ENCODE measurements at regions not wholly inside any gene's neighbourhood (a gene's known extent, or its start where the extent isn't known, plus 50 kb on each side); places are given as distances from the start of the nearest gene placed in this dataset.
A peak's percentile ranks its signal among the peaks of the same experiment; 100 is the strongest.
"Not testable (repeated sequence)": the region's sequence is repeated elsewhere in the genome, so short reads cannot be mapped to it uniquely, and the experiment has no call there.

DNA sequence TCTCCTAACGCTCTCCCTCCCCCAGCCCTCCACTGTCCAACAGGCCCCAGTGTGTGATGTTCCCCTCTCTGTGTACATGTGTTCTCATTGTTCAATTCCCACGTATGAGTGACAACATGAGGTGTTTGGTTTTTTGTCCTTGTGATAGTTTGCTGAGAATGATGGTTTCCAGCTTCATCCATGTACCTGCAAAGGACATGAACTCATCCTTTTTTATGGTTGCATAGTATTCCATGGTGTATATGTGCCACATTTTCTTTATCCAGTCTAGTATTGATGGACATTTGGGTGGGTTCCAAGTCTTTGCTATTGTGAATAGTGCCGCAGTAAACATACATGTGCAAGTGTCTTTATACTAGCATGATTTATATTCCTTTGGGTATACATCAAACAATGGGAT lies 347.4 kb downstream of the MAGEE1 start:
- not testable (repeated sequence) for H3K9me3 ChIP-seq (replicated peaks; ENCODE audit: control insufficient read depth, low read depth, low read length); H3K27me3 ChIP-seq (ENCODE audit: control insufficient read depth, insufficient read depth, low read length); H3K36me3 ChIP-seq (ENCODE audit: control insufficient read depth, insufficient read depth, low read length); DNase-seq; H3K27ac ChIP-seq (ENCODE audit: low read length); H3K4me3 ChIP-seq (ENCODE audit: low read length); H3K4me1 ChIP-seq (ENCODE audit: control insufficient read depth, insufficient read depth, low read length)
- 40% methylated on average over 1 of the region's 3 CpGs for WGBS (ENCODE audit: insufficient coverage)

DNA sequence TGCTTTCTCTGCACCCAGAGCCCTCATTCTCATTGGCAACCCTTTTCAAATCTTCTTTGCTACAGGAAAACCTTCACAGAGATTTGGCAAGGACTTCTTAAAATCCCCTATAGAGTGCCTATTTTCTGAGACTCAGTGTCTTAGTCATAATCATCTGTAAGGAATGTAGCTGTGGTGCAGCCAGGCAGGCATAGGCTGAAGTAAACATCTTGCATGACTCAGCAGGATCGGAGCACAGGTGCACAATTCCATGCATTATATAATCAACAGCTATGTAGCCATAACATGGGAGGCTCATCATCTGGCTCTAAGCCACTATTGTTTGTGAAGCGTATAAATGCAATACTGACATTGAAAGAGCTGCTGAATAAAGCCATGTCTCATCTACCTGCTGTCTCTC lies 368.8 kb downstream of the MAGEE1 start:
- Histone ChIP-seq H3K36me3 (ENCODE audit: control insufficient read depth, insufficient read depth, low read length) (no peaks in the 10 kb centered on the region), H3K27me3 (ENCODE audit: control insufficient read depth, insufficient read depth, low read length) (no peaks in the 10 kb centered on the region), H3K27ac (ENCODE audit: low read length) (no peak overlapping the region), H3K4me3 (ENCODE audit: low read length) (no peak overlapping the region), H3K4me1 (ENCODE audit: control insufficient read depth, insufficient read depth, low read length) (no peaks in the 10 kb centered on the region), H3K9me3 (replicated peaks; ENCODE audit: control insufficient read depth, low read depth, low read length) (no peaks in the 10 kb centered on the region)
- no CpG with 5 or more reads among the region's 2 CpGs for WGBS (ENCODE audit: insufficient coverage)
- peak; percentile 12 for DNase-seq

DNA sequence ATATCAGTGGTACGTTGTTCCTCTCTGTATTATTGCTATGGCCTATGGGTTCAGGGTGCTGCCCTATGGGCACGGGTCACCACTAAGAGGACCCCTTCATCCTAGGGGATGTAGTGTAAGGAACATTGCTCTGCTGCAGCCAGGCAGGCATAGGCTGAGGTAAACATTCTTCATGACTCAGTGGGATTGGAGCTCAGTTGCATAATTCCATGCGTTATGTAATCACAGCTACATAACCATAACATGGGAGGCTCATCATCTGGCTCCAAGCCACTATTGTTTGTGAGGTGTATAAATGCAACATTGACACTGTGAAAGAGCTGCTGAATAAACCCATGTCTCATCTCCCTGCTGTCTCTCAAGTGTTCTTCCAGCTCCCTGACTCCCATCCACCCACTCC lies 375.2 kb downstream of the MAGEE1 start:
- 55% methylated on average over 2 of the region's 3 CpGs for WGBS (ENCODE audit: insufficient coverage)
- no peak overlapping the region for H3K4me3 ChIP-seq (ENCODE audit: low read length)
- H3K27ac ChIP-seq (ENCODE audit: low read length): no peak overlapping the region
- no peaks in the 10 kb centered on the region for H3K36me3 ChIP-seq (ENCODE audit: control insufficient read depth, insufficient read depth, low read length)
- H3K4me1 ChIP-seq (ENCODE audit: control insufficient read depth, insufficient read depth, low read length): no peaks in the 10 kb centered on the region
- H3K27me3 ChIP-seq (ENCODE audit: control insufficient read depth, insufficient read depth, low read length): no peaks in the 10 kb centered on the region
- DNase-seq: peak; percentile 84
- no peaks in the 10 kb centered on the region for H3K9me3 ChIP-seq (replicated peaks; ENCODE audit: control insufficient read depth, low read depth, low read length)

DNA sequence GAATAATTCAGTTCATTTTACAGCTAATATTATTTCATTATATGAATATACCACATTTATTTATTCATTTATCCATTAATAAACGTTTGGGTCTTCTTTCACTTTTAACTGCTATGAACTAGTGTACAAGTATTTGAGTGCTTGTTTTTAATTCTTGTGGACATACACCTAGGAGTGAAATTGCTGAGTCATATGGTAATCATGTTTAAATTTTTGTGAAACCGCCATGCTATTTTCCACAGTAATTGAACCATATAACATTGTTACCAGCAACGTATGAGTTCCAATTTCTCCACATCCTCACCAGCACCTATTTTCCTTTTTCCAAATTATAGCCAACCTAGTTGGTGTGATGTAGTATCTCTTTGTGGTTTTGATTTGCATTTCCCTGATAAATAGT lies 388.2 kb downstream of the MAGEE1 start:
- H3K27ac ChIP-seq (ENCODE audit: low read length): no peak overlapping the region
- no peak for DNase-seq
- no peak overlapping the region for H3K4me3 ChIP-seq (ENCODE audit: low read length)
- H3K9me3 ChIP-seq (replicated peaks; ENCODE audit: control insufficient read depth, low read depth, low read length): no peaks in the 10 kb centered on the region
- no peaks in the 10 kb centered on the region for H3K27me3 ChIP-seq (ENCODE audit: control insufficient read depth, insufficient read depth, low read length)
- no peaks in the 10 kb centered on the region for H3K4me1 ChIP-seq (ENCODE audit: control insufficient read depth, insufficient read depth, low read length)
- no peaks in the 10 kb centered on the region for H3K36me3 ChIP-seq (ENCODE audit: control insufficient read depth, insufficient read depth, low read length)
- no CpG with 5 or more reads among the region's 3 CpGs for WGBS (ENCODE audit: insufficient coverage)

DNA sequence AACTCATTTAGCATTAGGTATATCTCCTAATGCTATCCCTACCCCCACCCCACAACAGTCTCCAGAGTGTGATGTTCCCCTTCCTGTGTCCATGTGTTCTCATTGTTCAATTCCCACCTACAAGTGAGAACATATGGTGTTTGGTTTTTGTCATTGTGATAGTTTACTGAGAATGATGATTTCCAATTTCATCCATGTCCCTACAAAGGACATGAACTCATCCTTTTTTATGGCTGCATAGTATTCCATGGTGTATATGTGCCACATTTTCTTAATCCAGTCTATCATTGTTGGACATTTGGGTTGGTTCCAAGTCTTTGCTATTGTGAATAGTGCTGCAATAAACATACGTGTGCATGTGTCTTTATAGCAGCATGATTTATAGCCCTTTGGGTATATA lies 389.8 kb downstream of the MAGEE1 start:
- not testable (repeated sequence) for DNase-seq; H3K4me1 ChIP-seq (ENCODE audit: control insufficient read depth, insufficient read depth, low read length); H3K27ac ChIP-seq (ENCODE audit: low read length); H3K27me3 ChIP-seq (ENCODE audit: control insufficient read depth, insufficient read depth, low read length); H3K36me3 ChIP-seq (ENCODE audit: control insufficient read depth, insufficient read depth, low read length); H3K9me3 ChIP-seq (replicated peaks; ENCODE audit: control insufficient read depth, low read depth, low read length); H3K4me3 ChIP-seq (ENCODE audit: low read length)
- WGBS (ENCODE audit: insufficient coverage): no CpG with 5 or more reads among the region's 1 CpG

DNA sequence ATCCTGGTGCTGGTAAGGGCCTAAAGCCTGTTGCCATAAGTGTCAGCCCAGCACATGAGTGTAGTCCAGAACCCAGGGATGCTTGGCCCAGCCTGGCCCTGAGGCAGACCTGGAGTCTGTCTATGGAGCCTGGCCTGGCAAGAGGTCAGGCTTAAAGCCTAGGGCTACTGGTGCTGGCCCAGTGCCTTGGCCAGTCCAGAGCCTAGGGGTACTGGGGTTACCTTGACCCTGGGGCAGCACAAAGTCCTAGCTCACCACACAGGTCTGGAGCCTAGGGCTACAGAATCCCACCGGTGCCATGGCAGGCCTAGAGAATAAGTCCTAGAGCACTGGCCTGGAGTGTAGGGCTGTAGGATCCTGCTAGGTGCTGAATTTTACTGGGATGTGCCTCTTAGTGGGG lies 393.8 kb downstream of the MAGEE1 start:
- no peaks in the 10 kb centered on the region for H3K9me3 ChIP-seq (replicated peaks; ENCODE audit: control insufficient read depth, low read depth, low read length)
- no peaks in the 10 kb centered on the region for H3K27me3 ChIP-seq (ENCODE audit: control insufficient read depth, insufficient read depth, low read length)
- no peaks in the 10 kb centered on the region for H3K4me1 ChIP-seq (ENCODE audit: control insufficient read depth, insufficient read depth, low read length)
- H3K4me3 ChIP-seq (ENCODE audit: low read length): no peak overlapping the region
- no peak overlapping the region for H3K27ac ChIP-seq (ENCODE audit: low read length)
- no CpG with 5 or more reads among the region's 1 CpG for WGBS (ENCODE audit: insufficient coverage)
- no peaks in the 10 kb centered on the region for H3K36me3 ChIP-seq (ENCODE audit: control insufficient read depth, insufficient read depth, low read length)
- DNase-seq: no peak

DNA sequence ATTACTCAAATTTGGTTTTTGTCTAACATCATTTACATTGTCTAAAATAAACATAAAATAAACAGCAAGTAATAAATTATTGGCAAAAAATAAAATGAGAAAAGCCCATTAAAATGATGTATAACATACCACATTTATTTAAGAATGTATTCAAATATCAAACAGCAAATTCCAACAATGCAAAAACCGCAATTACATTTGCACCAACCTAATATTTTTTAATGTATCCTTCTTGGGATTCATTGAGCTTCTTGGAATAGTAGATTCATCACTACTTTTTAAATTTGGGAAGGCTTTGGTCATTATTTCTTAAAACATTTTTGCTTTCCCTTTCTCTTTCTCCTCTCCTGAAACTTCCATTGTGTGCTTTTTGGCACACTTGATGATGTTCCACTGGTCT lies 400.2 kb downstream of the MAGEE1 start:
- Histone ChIP-seq H3K27me3 (ENCODE audit: control insufficient read depth, insufficient read depth, low read length) (no peaks in the 10 kb centered on the region), H3K27ac (ENCODE audit: low read length) (no peak overlapping the region)
- no CpG with 5 or more reads among the region's 1 CpG for WGBS (ENCODE audit: insufficient coverage)

DNA sequence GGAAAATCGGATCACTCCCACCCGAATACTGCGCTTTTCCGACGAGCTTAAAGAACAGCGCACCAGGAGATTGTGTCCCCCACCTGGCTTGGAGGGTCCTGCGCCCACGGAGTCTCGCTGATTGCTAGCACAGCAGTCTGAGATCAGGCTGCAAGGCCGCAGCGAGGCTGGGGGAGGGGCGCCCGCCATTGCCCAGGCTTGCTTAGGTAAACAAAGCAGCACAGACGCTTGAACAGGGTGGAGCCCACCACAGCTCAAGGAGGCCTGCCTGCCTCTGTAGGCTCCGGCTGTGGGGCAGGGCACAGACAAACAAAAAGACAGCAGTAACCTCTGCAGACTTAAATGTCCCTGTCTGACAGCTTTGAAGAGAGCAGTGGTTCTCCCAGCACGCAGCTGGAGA lies 413.4 kb downstream of the MAGEE1 start:
- 52% methylated on average over 14 of the region's 16 CpGs for WGBS (ENCODE audit: insufficient coverage)
- not testable (repeated sequence) for H3K4me3 ChIP-seq (ENCODE audit: low read length); H3K36me3 ChIP-seq (ENCODE audit: control insufficient read depth, insufficient read depth, low read length); H3K27ac ChIP-seq (ENCODE audit: low read length); H3K4me1 ChIP-seq (ENCODE audit: control insufficient read depth, insufficient read depth, low read length); DNase-seq; H3K27me3 ChIP-seq (ENCODE audit: control insufficient read depth, insufficient read depth, low read length); H3K9me3 ChIP-seq (replicated peaks; ENCODE audit: control insufficient read depth, low read depth, low read length)

More for the DNA sequence above, 400.2 kb downstream of the MAGEE1 start:
- Histone ChIP-seq H3K9me3 (replicated peaks; ENCODE audit: control insufficient read depth, low read depth, low read length) (no peaks in the 10 kb centered on the region), H3K4me3 (ENCODE audit: low read length) (no peak overlapping the region), H3K36me3 (ENCODE audit: control insufficient read depth, insufficient read depth, low read length) (no peaks in the 10 kb centered on the region), H3K4me1 (ENCODE audit: control insufficient read depth, insufficient read depth, low read length) (no peaks in the 10 kb centered on the region)
- peak; percentile 9 for DNase-seq

DNA sequence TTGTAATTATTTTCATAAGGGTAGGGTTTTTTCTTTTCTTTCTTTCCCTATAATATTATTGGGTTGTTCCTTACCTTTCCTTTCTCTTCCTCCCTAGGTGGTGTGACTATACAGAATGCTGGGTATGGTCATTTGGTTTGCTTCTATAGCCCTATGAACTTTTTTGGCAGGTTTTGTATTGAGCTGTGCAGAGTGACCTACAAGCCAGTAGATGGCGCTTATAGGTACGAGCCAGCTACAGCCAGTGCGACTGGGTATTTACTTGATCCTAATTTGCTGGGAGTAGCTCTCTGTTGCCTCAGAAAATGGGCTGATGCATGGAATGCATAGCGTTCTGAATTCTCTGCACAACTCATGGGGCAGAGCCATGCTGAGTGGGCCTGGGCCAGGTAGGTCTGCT lies 423.3 kb downstream of the MAGEE1 start:
- WGBS (ENCODE audit: insufficient coverage): 24% methylated on average over 3 of the region's 4 CpGs
- H3K4me1 ChIP-seq (ENCODE audit: control insufficient read depth, insufficient read depth, low read length): no peaks in the 10 kb centered on the region
- no peak overlapping the region for H3K27ac ChIP-seq (ENCODE audit: low read length)
- H3K4me3 ChIP-seq (ENCODE audit: low read length): no peak overlapping the region
- DNase-seq: no peak
- H3K27me3 ChIP-seq (ENCODE audit: control insufficient read depth, insufficient read depth, low read length): no peaks in the 10 kb centered on the region
- no peaks in the 10 kb centered on the region for H3K36me3 ChIP-seq (ENCODE audit: control insufficient read depth, insufficient read depth, low read length)
- H3K9me3 ChIP-seq (replicated peaks; ENCODE audit: control insufficient read depth, low read depth, low read length): peaks cover 18% of the 10 kb centered on the region

DNA sequence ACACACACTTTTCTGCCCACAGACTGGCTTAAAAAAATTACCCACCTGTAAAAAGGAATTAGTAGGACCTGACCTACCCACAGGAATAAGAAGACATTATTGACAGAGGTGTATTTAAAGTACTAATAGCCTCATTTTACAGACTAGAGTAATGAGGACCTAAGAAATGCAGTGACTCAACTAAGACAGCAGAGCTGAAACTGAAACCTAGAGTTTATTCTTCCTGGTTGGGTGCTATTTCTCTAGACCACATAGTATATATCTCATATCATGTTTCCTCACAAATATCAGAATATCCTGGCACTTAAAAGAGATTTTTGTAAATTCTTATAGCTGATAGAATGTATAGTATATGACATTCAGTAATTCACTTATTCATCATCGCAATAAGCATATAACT lies 435.0 kb downstream of the MAGEE1 start:
- no peak for DNase-seq
- Histone ChIP-seq H3K4me1 (ENCODE audit: control insufficient read depth, insufficient read depth, low read length) (no peaks in the 10 kb centered on the region), H3K4me3 (ENCODE audit: low read length) (no peak overlapping the region), H3K27me3 (ENCODE audit: control insufficient read depth, insufficient read depth, low read length) (no peaks in the 10 kb centered on the region), H3K27ac (ENCODE audit: low read length) (no peak overlapping the region), H3K36me3 (ENCODE audit: control insufficient read depth, insufficient read depth, low read length) (no peaks in the 10 kb centered on the region), H3K9me3 (replicated peaks; ENCODE audit: control insufficient read depth, low read depth, low read length) (no peaks in the 10 kb centered on the region)
- WGBS (ENCODE audit: insufficient coverage): no CpG with 5 or more reads among the region's 1 CpG

DNA sequence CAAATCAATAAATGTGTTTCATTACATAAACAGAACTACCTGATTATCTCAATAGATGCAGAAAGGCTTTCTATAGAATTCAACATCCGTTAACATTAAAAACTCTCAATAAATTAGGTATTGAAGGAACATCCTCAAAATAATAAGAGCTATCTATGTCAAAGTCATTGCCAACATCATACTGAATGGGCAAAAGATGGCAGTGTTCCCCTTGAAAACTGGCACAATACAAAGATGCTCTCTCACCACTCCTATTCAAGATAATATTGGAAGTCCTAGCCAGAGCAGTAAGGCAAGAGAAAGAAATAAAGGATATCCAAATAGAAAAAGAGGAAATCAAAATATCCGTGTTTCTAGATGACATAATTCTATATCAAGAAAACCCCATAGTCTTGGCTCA lies 466.4 kb downstream of the MAGEE1 start:
- DNase-seq: no peak
- H3K36me3 ChIP-seq (ENCODE audit: control insufficient read depth, insufficient read depth, low read length): no peaks in the 10 kb centered on the region
- H3K4me1 ChIP-seq (ENCODE audit: control insufficient read depth, insufficient read depth, low read length): no peaks in the 10 kb centered on the region
- H3K27ac ChIP-seq (ENCODE audit: low read length): no peak overlapping the region
- no peak overlapping the region for H3K4me3 ChIP-seq (ENCODE audit: low read length)
- no peaks in the 10 kb centered on the region for H3K27me3 ChIP-seq (ENCODE audit: control insufficient read depth, insufficient read depth, low read length)
- no CpG with 5 or more reads among the region's 2 CpGs for WGBS (ENCODE audit: insufficient coverage)
- H3K9me3 ChIP-seq (replicated peaks; ENCODE audit: control insufficient read depth, low read depth, low read length): peaks cover 10% of the 10 kb centered on the region

Measured in muscle of leg (tissue), 3 donors.